HG02943 (cell line): ENCODE measurements at regions not wholly inside any gene's neighbourhood (a gene's known extent, or its start where the extent isn't known, plus 50 kb on each side); places are given as distances from the start of the nearest gene placed in this dataset.
"Not testable (repeated sequence)": the region's sequence is repeated elsewhere in the genome, so short reads cannot be mapped to it uniquely, and the experiment has no call there.

ENCODE experiments used
- ATAC-seq: cut with Tn5 transposase; IDR thresholded peaks from one replicate; pipeline ENCODE4 v1.9.1; 2021; ENCODE audit warnings: mild to moderate bottlenecking, low read depth, moderate library complexity; ENCODE audit not compliant: unreplicated experiment

DNA sequence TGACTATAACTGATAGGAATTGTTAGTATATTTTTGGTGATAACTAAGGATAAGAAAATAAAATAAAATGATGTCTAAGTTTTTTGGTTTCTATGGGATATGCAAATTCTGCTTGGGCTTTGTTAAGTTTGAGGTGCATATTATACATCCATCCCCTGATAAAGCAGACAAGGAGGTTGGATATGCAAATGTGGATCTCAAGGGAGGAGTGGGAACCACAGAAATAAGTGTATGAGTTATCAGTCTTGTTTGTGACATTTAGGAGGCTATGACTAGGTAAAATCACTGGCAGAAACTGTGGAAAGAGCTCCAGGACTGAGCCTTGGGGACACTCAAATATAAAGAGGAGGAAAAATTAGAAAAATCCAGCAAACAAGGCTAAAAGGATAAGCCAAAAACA, 719.4 kb downstream of the RERGL start:
- no peak for ATAC-seq

DNA sequence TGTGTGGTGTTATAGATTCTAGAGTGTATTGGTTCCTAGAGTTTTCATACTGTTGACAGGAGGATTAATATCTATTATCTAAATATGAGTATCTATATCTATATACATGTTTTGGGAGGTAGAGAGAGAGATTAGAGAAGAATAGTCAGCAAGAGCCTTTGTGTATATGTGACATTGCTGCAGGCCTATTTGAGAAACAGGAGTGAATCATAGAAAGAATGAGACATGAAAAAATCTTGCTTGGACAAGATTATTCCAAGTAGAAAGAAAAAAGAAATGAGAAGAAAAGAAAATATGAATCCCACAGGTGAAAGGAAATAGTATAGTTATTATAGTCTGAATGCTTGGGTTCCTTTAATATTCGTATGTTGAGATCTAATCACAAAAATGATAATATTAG, 720.4 kb downstream of the RERGL start:
- ATAC-seq = no peak

DNA sequence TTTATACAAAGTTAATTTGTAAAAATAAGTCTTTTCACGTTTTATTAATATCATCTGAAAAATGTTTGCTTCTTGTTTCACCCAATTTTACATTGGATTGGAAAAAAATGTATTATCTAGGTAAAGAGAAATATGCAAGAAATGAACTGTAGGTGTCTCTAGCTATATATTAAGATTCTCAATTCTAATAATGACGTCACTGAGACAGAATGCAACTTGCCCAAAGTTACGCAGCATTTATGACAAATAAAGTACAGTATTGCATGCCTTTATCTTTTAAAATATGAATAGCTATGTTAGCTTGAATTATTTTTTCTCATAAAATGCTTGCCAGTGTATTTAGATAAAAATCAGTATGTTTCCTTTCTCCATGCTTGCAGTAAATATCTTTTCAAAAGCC, 728.8 kb downstream of the RERGL start:
- ATAC-seq = no peak

DNA sequence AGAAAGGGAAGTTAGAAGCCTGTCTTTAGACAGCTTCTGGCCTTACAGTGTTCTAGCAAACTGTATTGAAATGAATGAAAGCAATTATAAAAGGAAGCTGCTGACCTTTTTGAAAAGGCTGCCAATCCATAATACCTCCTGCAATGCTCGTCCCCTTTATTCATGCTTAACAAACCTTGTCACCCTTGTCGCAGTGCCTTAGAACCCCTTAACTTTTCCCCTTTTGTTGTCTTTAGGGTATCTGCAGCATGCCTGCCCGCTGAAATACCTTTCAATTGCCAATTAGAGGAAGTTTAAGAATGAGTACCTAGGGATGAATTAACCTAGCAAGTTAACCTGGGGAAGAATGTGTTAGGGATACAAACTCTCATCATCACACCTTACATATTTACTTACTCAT, 731.2 kb downstream of the RERGL start:
- no peak for ATAC-seq

DNA sequence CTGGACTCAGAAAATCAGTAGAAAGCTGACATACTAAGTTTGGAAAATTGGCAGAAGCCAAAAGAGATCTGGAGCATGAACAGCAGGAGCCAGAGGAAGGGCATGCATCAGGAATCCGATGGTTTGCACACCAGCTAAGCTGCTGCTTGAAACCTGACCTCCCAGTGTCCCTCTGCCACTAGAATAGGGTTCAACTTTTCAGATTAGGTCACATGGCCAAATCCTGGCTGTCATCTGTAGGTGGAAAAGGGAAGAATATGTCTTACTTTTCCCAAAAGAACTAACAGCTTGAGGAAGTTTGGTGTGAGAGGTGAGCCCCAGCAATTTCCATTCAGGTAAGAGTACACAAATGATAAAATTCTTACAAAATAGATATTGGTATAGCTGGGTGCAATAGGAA, 732.6 kb downstream of the RERGL start:
- no peak for ATAC-seq

DNA sequence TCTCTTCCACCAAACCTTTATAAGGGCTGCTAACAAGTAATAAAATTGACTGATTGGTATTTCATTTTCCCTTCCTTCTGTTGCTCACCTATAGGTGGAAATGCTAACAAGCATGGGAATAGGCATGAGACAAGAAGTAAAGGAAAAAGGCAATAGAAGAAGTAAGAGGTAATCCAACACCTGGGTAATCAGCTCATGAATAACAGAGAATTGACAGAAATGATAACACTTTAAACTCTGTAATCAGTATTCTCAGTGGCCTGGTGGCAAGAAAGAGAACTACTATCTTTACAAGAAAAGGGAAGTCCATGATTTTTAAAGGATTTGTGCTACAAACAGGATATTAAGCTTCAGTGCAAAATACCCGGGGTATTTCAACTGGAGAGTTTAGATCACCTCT, 737.8 kb downstream of the RERGL start:
- ATAC-seq = no peak

DNA sequence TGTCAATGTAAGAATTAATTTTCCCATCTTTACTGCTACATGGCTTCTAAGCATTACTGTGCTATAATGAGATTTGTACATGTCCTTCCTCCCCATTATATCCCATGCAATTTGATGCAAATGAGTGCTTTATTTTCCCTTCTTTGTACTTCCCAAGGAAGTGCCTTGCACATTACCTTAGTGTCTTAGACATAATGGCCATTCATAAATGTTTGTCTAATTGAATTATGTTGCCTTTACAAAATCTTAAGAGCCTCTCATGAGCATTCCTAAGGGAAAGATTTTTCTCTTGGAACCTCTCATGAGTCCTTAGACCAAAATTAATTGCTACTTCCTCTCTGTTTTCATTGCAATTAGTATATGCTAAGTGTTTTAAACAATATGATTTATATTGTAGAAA, 741.7 kb downstream of the RERGL start:
- ATAC-seq = no peak

DNA sequence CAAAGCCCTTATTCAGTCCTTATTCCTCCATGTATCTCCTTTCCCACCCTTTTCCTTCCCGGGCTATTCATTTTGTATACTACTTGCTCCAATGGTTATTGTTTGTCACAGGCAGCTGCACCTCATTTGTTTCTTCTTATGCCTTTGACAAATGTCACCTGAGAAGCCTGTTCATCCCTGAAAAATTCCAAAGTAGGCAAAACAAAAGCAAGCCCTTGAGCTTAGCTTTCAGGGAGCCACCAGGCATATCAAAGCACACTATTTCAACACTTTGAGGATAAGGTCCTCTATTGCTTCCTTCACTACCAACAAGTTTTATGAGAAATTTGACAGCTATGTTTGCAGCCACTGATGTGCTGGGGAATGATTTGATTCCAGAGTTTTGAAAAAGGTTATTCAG, 738.7 kb upstream of the LMO3 start:
- ATAC-seq = no peak

DNA sequence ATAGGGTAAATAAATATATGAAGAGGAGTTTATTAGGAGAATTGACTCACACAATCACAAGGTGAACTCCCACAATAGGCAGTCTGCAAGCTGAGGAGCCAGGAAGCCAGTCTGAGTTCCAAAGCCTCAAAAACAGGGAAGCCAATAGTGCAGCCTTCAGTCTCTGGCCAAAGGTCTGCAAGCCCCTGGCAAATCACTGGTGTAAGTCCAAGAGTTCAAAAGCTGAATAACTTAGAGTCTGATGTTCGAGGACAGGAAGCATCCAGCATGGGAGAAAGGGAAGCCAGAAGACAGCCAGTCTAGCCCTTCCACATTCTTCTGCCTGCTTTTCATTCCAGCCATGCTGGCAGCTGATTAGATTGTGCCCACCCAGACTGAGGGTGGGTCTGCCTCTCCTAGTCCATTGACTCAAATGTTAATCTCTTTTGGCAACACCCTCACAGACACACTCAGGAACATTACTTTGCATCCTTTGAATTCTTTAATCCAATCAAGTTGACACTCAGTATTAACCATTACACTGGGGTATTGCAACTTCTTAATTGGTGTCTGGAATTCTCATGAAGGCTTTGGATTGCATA, 736.5 kb upstream of the LMO3 start:
- ATAC-seq = no peak

DNA sequence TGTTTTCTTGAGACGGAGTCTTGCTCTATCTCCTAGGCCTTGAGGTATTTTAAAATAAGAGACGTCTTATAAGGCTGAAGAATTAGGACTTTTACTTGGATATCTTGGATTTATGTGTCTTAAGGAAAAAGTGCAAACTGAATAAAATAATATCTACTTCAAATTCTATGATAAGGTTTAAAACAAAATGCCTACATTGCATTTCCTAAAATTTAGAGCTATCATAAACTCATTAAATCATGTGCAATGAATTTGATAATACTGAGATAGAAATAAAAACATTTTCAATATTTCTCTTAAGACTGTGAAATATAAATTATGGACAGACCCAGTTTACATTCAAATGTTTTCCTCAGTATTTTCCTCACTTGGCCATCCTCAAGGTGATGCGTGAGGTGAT, 729.5 kb upstream of the LMO3 start:
- no peak for ATAC-seq

DNA sequence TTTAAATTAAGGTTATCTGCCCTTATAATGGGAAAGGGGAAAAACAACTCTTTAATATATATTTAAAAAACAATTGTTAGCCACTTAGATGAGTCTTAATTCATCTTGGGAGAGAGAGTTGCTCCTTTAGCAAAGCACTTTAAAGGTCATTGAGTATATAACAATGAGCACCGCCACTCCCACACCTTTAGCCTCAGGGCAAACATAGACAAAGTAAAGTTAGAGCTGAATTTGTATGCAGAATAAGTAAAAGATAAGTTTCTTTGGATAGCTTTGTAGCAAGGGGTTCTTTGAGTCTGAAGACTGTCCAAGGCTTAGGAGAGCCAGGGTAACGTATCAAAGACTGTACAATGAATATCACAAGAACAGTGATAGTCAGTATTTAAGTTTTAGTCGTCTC, 728.8 kb upstream of the LMO3 start:
- ATAC-seq = no peak

DNA sequence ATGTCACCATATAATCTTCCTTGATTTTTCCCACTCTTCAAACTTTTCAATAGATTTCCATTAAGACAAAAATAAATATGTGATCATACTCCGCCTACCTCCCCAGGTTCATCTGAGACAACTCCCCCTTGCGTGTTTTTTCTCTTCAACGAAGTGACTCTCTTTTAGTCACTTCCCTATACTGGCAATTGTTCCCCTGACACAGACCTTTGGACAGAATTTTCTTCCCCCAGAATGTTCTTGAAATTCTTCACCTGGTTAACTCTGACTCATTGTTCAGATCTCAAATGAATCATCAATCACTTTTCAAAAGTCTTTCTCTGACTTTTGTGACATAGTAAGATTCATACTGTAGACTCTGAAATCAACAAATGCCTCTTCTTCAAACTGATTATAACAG, 727.3 kb upstream of the LMO3 start:
- ATAC-seq = no peak

DNA sequence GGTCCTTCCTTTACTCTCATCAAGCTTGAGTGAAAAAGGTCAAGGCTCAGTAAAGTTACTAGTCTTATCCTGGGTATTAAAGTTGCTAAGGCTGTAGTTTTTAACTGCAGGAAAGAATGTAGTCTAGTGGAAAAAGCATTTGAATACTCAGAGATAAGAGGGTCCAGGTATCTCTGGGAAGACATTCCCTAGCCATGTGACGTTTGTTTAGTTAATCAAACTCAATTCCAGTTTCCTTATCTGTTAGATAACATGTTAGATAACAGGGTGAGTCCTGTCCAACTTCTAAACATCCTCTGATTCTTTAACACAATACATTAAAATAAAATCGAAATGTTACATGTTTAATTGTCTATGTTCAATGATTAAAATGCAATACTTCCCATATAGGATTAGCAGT, 720.7 kb upstream of the LMO3 start:
- ATAC-seq = no peak

DNA sequence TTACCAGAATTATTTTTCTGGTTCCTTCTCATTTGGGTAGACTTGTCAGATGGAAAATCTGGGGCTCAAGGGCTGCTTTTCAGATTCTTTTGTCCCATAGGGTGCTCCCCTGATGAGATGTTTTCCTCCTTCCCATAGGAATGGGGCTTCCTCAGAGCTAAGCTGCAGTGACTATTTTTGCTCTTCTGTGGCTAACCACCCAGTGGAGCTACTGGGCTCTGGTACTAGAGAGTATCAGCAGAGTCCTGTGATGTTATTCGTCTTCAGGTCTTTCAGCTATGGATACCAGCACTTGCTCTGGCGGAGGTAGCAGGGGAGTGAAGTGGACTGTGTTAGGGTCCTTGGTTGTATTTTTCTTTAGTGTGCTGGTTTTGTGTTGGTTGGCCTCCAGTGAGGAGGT, 716.1 kb upstream of the LMO3 start:
- ATAC-seq = no peak

DNA sequence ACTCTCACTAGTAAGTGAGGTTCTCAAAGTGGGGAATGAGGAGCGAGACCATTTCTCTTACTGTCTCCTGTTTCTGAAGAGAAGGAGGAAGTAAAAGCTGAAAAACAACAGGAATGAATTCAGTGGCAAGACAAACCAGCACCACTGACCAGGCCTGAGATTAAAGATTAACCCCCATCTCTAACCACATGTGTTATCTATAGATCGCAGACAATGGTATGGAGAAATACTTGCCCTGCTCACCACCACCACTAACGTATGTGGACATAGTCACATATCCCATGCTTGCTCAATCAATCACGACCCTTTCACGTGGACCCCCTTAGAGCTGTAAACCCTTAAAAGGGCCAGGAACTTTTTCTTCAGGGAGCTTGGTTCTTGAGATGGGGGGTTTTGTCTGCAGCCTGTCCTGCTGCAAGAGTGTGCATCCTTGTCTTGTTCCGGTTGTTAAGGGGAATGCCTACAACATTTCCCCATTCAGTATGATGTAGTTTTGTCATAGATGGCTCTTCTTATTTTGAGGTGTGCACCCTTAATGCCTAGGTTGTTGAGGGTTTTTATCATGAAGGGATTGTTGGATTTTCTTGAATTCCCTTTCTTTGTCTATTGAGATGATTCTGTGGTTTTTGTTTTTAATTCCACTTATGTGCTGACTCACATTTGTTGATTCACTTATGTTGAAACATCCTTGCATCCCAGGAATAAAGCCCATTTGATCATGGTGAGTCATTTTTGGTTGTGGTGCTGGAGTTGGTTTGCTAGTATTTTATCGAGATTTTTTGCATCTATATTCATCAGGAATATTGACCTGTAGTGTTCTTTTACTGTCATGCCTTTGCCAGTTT, 698.8 kb upstream of the LMO3 start:
- no peak for ATAC-seq

DNA sequence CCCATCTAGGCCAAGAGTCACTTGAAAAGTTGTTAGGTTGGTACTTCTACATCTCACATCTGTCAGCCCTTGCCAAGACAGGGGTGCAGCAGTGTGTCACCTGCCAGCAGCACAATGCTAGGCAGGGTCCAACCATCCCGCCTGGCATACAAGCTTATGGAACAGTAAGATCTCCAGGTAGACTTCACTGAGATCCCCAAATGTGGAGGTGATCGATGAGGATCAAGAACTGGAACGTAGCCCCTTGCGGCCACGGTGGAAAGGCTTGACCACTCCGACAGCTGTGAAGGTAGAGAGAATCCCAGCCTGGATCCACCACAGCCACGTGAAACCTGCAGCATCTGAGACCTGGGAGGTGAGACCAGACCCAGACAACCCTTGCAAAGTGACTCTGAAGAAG, 696.0 kb upstream of the LMO3 start:
- ATAC-seq = no peak

DNA sequence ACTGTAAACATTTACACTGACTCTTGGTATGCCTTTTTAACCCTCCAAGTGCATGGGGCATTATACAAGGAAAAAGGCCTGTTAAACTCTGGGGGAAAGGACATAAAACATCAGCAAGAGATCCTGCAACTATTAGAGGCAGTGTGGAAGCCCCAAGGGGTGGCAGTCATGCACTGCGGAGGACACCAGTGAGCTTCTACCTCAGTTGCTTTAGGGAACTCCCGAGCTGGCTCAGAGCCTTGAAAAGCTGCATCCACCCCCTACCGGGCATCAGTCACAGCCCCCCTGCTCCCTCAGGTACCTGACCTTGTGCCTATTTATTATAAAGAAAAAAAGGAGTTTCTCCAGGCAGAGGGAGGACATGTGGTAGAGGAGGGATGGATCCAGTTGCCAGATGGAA, 695.6 kb upstream of the LMO3 start:
- ATAC-seq = no peak

DNA sequence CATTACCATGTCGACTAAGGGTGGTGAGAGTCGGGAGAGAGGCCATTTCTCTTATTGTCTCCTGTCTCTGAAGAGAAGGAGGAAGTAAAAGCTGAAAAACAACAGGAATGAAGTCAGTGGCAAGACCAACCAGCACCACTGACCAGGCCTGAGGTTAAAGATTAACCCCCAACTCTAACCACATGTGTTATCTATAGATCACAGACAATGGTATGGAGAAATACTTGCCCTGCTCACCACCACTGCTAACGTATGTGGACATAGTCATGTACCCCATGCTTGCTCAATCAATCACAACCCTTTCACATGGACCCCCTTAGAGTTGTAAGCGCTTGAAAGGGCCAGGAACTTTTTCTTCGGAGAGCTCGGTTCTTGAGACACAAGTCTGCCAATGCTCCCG, 690.9 kb upstream of the LMO3 start:
- no peak for ATAC-seq

DNA sequence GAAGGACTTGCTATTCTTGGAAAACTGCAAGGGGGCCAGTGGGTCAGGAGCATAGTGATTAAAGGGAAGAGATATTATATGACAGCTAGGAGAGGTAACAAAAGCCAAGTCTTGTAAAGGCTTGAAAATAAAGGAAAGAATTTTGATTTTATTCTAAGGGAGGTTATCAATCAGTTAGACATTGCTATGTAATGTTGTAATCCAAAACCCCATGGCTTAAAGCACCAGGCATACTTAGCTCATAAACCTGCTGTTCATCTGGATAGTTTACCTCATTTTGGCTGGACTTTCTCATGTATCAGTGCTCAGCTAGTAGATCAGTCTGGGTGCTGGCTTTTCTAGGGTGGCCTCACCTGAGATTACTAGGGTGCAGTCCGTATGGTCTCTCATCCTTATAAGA, 680.9 kb upstream of the LMO3 start:
- ATAC-seq = no peak

DNA sequence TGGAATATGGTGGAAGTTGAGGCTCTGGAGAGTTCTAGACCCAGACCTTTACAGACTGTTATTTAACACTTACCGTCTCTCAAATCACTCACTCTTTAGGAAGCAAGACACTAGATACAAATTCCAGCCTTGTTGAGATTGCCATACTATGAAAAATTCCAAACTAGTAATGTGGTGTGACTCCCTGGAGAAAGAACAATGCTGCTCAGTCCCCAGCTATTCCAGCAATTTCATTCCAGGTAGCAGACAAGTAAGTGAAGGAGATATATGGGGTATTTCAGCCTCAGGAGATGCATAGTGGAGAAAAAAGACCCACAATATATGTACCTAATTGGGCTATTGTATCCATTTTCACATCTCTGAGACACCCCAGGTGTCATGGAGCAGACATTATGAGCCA, 678.9 kb upstream of the LMO3 start:
- no peak for ATAC-seq

DNA sequence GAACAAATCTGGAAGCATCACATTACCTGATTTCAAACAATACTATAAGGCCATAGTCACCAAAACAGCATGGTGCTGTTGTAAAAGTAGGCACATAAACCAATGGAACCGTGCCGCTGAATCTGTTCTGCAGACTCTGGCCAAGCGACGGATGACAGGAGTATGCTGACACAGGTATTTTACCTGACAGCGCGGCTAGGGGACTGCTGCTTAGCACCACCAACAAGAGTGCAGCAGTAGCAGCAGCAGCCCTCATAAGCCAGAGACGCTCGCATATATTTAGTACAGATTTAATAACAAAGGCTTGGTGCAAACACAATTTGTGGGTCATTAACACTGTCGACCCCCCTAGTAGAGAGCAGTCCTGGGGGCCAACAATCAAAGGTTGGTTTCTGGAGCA, 677.6 kb upstream of the LMO3 start:
- ATAC-seq = no peak

DNA sequence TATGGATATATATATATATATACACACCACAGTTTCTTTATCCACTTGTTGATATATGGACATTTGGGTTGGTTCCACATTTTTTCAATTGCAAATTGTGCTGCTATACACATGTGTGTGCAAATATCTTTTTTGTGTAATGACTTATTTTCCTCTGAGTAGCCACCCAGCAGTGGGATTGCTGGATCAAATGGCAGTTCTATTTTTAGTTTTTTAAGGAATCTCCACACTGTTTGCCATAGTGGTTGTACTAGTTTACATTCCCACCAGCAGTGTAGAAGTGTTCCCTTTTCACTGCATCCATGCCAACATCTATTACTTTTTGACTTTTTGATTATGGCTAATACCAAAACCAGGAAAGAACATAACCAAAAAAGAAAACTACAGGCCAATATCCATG, 676.2 kb upstream of the LMO3 start:
- not testable (repeated sequence) for ATAC-seq

DNA sequence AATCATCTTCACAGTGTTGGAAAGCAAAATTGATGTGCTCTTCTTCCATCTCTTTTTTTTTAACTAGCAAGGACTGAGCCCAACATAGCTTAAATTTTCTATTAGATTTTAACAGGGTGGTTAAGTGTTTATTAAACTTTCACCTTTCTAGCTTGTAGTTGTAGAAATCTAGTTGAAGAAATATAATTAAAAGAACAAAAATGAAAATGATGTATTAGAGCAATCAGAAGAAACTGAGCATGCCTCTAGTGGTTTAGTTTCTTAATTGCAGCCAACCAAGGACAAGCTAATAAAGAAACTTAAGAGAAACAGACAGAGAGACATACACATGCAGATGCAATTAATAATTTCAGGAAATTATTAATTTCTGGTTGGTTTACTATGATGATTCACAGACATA, 673.0 kb upstream of the LMO3 start:
- no peak for ATAC-seq
